ENCODE measurements at regions not wholly inside any gene's neighbourhood (a gene's known extent, or its start where the extent isn't known, plus 50 kb on each side); places are given as distances from the start of the nearest gene placed in this dataset.

- no peak for DNase-seq
Measured at GRCh38 chr2:121125350-121125749, 159.7 kb downstream of the TFCP2L1 start.

- DNase-seq, result no peak
Measured at GRCh38 chr2:121128741-121129659, 156.0 kb downstream of the TFCP2L1 start.

- DNase-seq, result peak; percentile 46
Measured at GRCh38 chr2:121129692-121130091, 155.3 kb downstream of the TFCP2L1 start.

DNA sequence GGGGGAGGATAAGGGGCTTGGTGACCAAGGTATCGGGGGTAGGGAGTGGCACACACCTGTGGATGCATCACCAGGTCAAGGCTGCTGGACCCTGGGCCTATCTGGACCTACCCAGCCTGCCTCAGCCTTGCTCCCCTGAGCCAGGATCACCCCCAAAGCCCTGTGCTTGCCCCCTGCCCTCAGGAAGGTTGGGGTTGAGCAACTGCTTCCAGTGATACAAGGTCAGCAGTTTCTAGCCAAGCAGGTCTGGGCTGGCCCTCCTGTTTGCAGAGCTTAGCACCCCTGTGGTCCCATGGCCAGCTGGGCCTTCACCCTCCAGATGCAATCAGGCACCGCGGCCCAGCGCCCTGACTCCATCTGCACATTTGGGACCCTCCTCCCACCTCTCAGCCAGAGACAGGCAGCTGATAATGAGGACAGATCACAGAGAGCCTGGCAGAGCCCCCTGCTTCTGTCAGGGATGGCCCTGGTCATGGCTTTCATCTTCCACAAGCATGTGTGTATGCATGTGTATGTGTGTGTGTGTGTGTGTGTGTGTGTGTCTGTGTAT lies 154.6 kb downstream of the TFCP2L1 start:
- DNase-seq, result peak; percentile 66

GRCh38 chr2:121131375-121131774 lies 153.6 kb downstream of the TFCP2L1 start:
- no peak for DNase-seq

GRCh38 chr2:121132054-121132761 lies 152.8 kb downstream of the TFCP2L1 start:
- no peak for DNase-seq

- DNase-seq, result no peak
Measured at GRCh38 chr2:121132762-121133107, 152.3 kb downstream of the TFCP2L1 start.

GRCh38 chr2:121133551-121134319 lies 151.3 kb downstream of the TFCP2L1 start:
- DNase-seq, result no peak

DNA sequence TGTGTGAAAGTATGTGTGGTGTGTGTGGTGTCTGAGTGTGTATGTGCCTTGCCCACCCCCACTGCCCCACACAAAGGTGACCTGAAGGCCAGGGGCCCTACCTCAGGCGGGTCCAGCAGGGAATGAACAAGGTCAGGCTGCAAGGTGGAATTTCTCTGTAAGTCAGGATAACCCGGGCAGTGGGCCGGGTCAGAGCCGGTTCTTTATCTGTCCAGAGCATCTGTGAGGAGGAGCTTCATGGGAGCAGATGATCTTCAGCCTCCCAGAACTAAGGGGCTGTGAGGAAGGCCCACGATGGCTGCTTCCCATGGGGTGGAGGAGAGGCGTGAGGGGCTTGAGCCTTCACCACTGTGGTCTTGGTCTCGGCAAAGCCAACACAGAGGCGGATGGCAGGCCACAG lies 150.3 kb downstream of the TFCP2L1 start:
- DNase-seq, result no peak

- DNase-seq, result peak; percentile 5
Measured at GRCh38 chr2:121135168-121135853, 149.7 kb downstream of the TFCP2L1 start.

DNA sequence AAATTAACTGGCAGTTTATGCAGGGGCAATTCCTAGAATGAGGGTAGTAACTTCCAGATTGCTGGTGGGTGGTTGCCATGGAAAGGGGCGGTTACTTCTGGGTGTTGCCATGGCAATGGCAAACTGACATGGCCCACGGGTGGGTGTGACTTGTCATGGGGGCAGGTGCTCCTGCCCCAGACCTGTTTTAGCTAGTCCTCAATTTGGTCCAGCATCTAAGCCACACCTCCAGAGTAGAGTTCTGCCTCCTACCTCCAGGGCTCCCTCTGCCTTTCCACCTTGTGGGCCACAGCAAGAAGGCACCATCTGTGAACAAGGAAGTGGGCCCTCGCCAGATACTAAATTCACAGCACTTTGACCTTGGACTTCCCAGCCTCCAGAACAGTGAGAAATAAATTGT lies 148.7 kb downstream of the TFCP2L1 start:
- no peak for DNase-seq

GRCh38 chr2:121137571-121137970 lies 147.4 kb downstream of the TFCP2L1 start:
- DNase-seq, result no peak

DNA sequence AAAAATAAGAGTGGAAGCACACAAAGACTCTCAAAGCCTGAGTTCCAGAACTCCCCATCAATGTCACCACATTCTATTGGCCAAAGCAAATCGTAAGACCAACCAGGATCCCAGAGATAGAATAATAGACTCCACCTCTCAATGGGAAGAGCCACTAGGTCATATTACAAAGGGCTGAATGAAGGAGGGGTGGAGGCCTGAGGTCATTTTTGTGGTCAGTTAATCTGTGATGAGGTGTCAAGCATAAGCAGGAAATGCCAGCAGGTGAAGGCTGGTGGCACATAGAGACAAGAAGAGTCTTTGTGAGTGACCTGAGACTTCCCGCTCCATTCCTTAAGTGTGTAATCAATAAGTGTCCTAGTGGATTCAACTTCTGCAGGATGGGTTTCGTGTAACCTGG lies 144.3 kb downstream of the TFCP2L1 start:
- DNase-seq, result no peak

DNA sequence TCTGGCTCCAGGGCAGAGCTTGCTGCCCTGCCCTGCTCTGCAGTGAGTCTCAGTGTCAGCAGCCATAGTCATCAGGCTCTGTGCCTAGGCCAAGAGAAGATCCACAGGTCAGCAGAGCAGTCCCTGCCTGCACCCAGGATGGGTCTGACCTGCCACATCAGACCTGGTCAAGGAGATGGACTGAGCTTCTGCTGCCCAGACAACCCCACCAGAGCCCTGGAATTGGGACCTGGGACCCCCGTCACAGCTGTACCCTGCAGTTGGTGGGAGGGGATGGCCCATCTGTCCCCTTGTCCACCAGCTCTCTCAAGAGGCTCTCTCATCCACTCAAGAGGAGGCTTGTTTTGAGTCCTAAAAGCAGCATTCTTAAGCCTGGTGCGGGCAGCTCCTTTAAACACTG lies 142.6 kb downstream of the TFCP2L1 start:
- DNase-seq, result no peak

- no peak for DNase-seq
Measured at GRCh38 chr2:121144111-121144510, 140.9 kb downstream of the TFCP2L1 start.

DNA sequence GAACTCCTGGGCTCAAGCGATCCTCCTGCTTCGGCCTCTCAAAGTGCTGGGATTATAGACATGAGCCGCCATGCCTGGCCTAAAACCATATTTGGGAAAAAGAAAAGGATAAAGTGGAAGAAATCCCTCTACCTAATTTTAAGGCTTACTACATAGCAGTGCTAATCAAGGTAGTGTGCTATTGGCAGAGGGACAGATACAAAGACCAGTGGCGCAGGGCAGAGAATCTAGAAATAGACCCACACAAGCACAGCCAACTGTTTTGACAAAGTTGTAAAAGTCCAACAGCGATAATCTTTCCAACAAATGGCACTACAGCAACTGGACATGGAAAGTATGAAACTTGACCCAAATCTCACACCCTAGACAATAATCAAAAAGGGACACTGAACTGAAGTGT lies 138.4 kb downstream of the TFCP2L1 start:
- no peak for DNase-seq

- no peak for DNase-seq
Measured at GRCh38 chr2:121147766-121148165, 137.2 kb downstream of the TFCP2L1 start.

- DNase-seq, result no peak
Measured at GRCh38 chr2:121148481-121148880, 136.5 kb downstream of the TFCP2L1 start.

- DNase-seq, result no peak
Measured at GRCh38 chr2:121149384-121149783, 135.6 kb downstream of the TFCP2L1 start.

- no peak for DNase-seq
Measured at GRCh38 chr2:121150126-121150525, 134.9 kb downstream of the TFCP2L1 start.

GRCh38 chr2:121150713-121151112 lies 134.3 kb downstream of the TFCP2L1 start:
- DNase-seq, result no peak

GRCh38 chr2:121151311-121152109 lies 133.5 kb downstream of the TFCP2L1 start:
- DNase-seq, result no peak

All from NCI-H69 (cell line).